K562 (cell line): ENCODE measurements at regions not wholly inside any gene's neighbourhood (a gene's known extent, or its start where the extent isn't known, plus 50 kb on each side); places are given as distances from the start of the nearest gene placed in this dataset.

Source experiments
- ATAC-seq: fragments of 200-7000 bp; cut with Tn5 transposase; 3 replicates; pipeline ENCODE4 v1.9.1; 2020; ENCODE audit warnings: moderate library complexity
- BruUV-seq: library from RNA; stranded (reverse); fragments of 400-500 nt; replicated peaks from 2 replicates; lab custom pipeline; 2021; lab: Mats Ljungman, UMichigan
- CTCF ChIA-PET: fragments of 300-600 bp; formaldehyde crosslinking; extraction: SDS; loops from one replicate; lab custom pipeline; 2021; ENCODE audit warnings: low intra/inter-chr PET ratio; lab: Yijun Ruan, JAX
- POLR2A ChIA-PET: fragments of 300-600, 350-650 bp; sonication (Branson Sonifier 250); formaldehyde crosslinking; extraction: SDS; loops from one replicate; lab custom pipeline; 2021; ENCODE audit warnings: antibody characterized with exemption, inconsistent platforms; lab: Yijun Ruan, JAX
- DNase-seq, 4 experiments: peaks; one replicate each; pipeline versions ENCODE4 v3.0.0 to v3.0.0-alpha.2; 2011 to 2018; ENCODE audit warnings: low spot score in 3 of 4, mixed read lengths in 3 of 4; ENCODE audit errors: extremely low read depth in 1 of 4
- FAIRE-seq: peaks from 2 replicates; lab custom pipeline; 2011; peaks lifted over from hg19 to GRCh38; lab: Jason Lieb, UNC
- H2AFZ ChIP-seq: 2 replicates; pipeline ENCODE4 v1.6.0; 2011; ENCODE audit warnings: low read depth, low read length, control low read depth, inconsistent platforms
- H3K27ac ChIP-seq: fragments of 200-600 bp; 3 replicates; pipeline ENCODE4 v1.8.0; 2011; ENCODE audit warnings: low read depth, mild to moderate bottlenecking, control low read depth, inconsistent platforms, low read length, moderate library complexity, mixed read lengths; ENCODE audit errors: extremely low read depth
- H3K27me3 ChIP-seq, 2 experiments: fragments of 300-600 bp in 1 of 2; 2 replicates in 1 of 2; 3 replicates in 1 of 2; pipeline versions ENCODE4 v1.6.0 to v1.8.0; 2011; ENCODE audit warnings: inconsistent platforms in 2 of 2, low read length in 2 of 2, mild to moderate bottlenecking in 1 of 2, mixed read lengths in 1 of 2, moderate library complexity in 1 of 2; ENCODE audit not compliant: control insufficient read depth in 2 of 2, insufficient read depth in 2 of 2
- H3K36me3 ChIP-seq: fragments of 300-600 bp; 3 replicates; pipeline ENCODE4 v1.8.0; 2011; ENCODE audit warnings: mild to moderate bottlenecking, low read length, inconsistent platforms; ENCODE audit not compliant: control insufficient read depth, insufficient read depth
- H3K4me1 ChIP-seq, 2 experiments: fragments of 200-600 bp in 1 of 2; replicated peaks in 1 of 2; 2 replicates in 1 of 2; 3 replicates in 1 of 2; pipeline versions ENCODE4 v1.5.1 to v1.8.0; 2011; ENCODE audit warnings: inconsistent platforms in 2 of 2, low read length in 2 of 2, mild to moderate bottlenecking in 1 of 2, mixed read lengths in 1 of 2, moderate library complexity in 1 of 2; ENCODE audit not compliant: control insufficient read depth in 2 of 2, insufficient read depth in 2 of 2
- H3K4me2 ChIP-seq: 2 replicates; pipeline ENCODE4 v1.6.1; 2011; ENCODE audit warnings: low read length, control low read depth, inconsistent platforms, mixed read lengths; ENCODE audit not compliant: insufficient read depth
- H3K4me3 ChIP-seq: fragments of 200-600 bp; sonication (generic), shearing (Covaris generic); 2 replicates; pipeline ENCODE4 v1.5.1; 2016; ENCODE audit warnings: control low read depth, inconsistent platforms
- H3K79me2 ChIP-seq: fragments of 200-600 bp; 3 replicates; pipeline ENCODE4 v1.8.0; 2011; ENCODE audit warnings: low read length, inconsistent platforms; ENCODE audit not compliant: control insufficient read depth, insufficient read depth
- H3K9ac ChIP-seq, 2 experiments: 2 replicates each; pipeline versions ENCODE4 v1.6.0 to v1.6.1; 2011; ENCODE audit warnings: low read depth in 2 of 2, low read length in 2 of 2, control low read depth in 1 of 2, inconsistent platforms in 1 of 2, mild to moderate bottlenecking in 1 of 2, mixed read lengths in 1 of 2; ENCODE audit not compliant: insufficient read depth in 1 of 2
- H3K9me1 ChIP-seq: one replicate; pipeline ENCODE4 v1.6.0; 2011; ENCODE audit warnings: inconsistent platforms, mild to moderate bottlenecking, low read length, moderate library complexity; ENCODE audit not compliant: control insufficient read depth, insufficient read depth
- H3K9me3 ChIP-seq: replicated peaks from 2 replicates; pipeline ENCODE4 v1.5.1; 2011; ENCODE audit warnings: low read depth, low read length, inconsistent platforms; ENCODE audit not compliant: control insufficient read depth, insufficient read depth
- H4K20me1 ChIP-seq: replicated peaks from 2 replicates; pipeline ENCODE4 v1.6.1; 2011; ENCODE audit warnings: low read length, inconsistent platforms, mixed read lengths; ENCODE audit not compliant: control insufficient read depth, insufficient read depth
- CREB3 ChIP-seq: fragments of 450-650 bp; conservative IDR thresholded peaks from 2 replicates; pipeline ENCODE4 v1.6.1; 2016; ENCODE audit warnings: missing genetic modification characterization, low read depth, mild to moderate bottlenecking, missing compliant biosample characterization, moderate library complexity
- GATA2 ChIP-seq: sonication (generic); formaldehyde crosslinking; IDR thresholded peaks from 2 replicates; pipeline ENCODE4 v1.4.0; 2020; ENCODE audit warnings: mild to moderate bottlenecking, missing genetic modification reagents
- HNRNPL ChIP-seq: fragments of 200-400 bp; formaldehyde crosslinking; IDR thresholded peaks from 2 replicates; pipeline ENCODE4 v1.6.1; 2017; ENCODE audit warnings: low read depth, mild to moderate bottlenecking, low read length
- HOMEZ ChIP-seq: fragments of 250-450 bp; sonication (Bioruptor Pico); IDR thresholded peaks from 2 replicates; pipeline ENCODE4 v1.4.0; 2020; ENCODE audit warnings: mild to moderate bottlenecking, moderate library complexity
- MCM7 ChIP-seq, 2 experiments: fragments of 450-650 bp; IDR thresholded peaks; 2 replicates each; pipeline ENCODE4 v1.6.1; 2016 to 2018
- MEF2A ChIP-seq: IDR thresholded peaks from 2 replicates; pipeline ENCODE4 v1.6.1; 2011; ENCODE audit warnings: low read depth, mild to moderate bottlenecking, low read length, moderate library complexity; ENCODE audit not compliant: control insufficient read depth
- SNRNP70 ChIP-seq: fragments of 200-400 bp; formaldehyde crosslinking; optimal IDR thresholded peaks from 2 replicates; pipeline ENCODE3; 2017; ENCODE audit warnings: low read depth, low read length
- STAT6 ChIP-seq: sonication (generic); formaldehyde crosslinking; IDR thresholded peaks from 2 replicates; pipeline ENCODE4 v1.8.1; 2023; ENCODE audit warnings: mild to moderate bottlenecking, missing genetic modification reagents
- TAF15 ChIP-seq: fragments of 200-400 bp; formaldehyde crosslinking; IDR thresholded peaks from 2 replicates; pipeline ENCODE4 v1.6.1; 2017; ENCODE audit warnings: mild to moderate bottlenecking, low read depth, low read length, moderate library complexity
- ZBTB26 ChIP-seq: fragments of 450-650 bp; formaldehyde crosslinking; IDR thresholded peaks from 2 replicates; pipeline ENCODE4 v1.4.0; 2022; ENCODE audit warnings: missing genetic modification characterization
- ZNF57 ChIP-seq: fragments of 450-650 bp; formaldehyde crosslinking; IDR thresholded peaks from 2 replicates; pipeline ENCODE4 v1.4.0; 2020; ENCODE audit warnings: mild to moderate bottlenecking, moderate library complexity
- ZNF583 ChIP-seq: fragments of 250-450 bp; sonication (Bioruptor Pico); IDR thresholded peaks from 2 replicates; pipeline ENCODE4 v1.4.0; 2020
- ZNF589 ChIP-seq: fragments of 200-800 bp; sonication (Bioruptor generic); IDR thresholded peaks from 2 replicates; pipeline ENCODE4 v1.6.1; 2016; ENCODE audit warnings: low read depth, missing genetic modification characterization, missing compliant biosample characterization
- ZNF699 ChIP-seq: fragments of 250-450 bp; sonication (Bioruptor Pico); IDR thresholded peaks from 2 replicates; pipeline ENCODE4 v1.8.0; 2021; ENCODE audit warnings: mild to moderate bottlenecking, moderate library complexity; ENCODE audit not compliant: insufficient replicate concordance
- WGBS: fragments of 100-300 bp; shearing (Covaris generic); methylation state at CpG from one replicate; pipeline ENCODE4 v1.1.6; 2016; ENCODE audit warnings: low coverage, mixed read lengths; ENCODE audit not compliant: insufficient coverage; ENCODE audit errors: missing lambda C conversion rate; 5-methylcytosine and 5-hydroxymethylcytosine counted together
- in situ Hi-C: fragments of 300-500 bp; cut with MboI; formaldehyde crosslinking; loops from 4 replicates; pipeline ENCODE4 v1.15.0; 2018; ENCODE audit warnings: inconsistent platforms, mixed read lengths
- intact Hi-C: fragments of 100-400 bp; cut with micrococcal nuclease; formaldehyde crosslinking; loops from 2 replicates; pipeline ENCODE4 v1.14.2; 2022

GRCh38 chr9:69955536-69956355, 87.9 kb upstream of the MAMDC2 start:
- no peak overlapping the region for H3K27ac ChIP-seq
- in situ Hi-C loops: loop anchor here (25.0 kb wide), 1 partner anchor 632 kb away; no protein-coding TSS in a partner anchor
- TF ChIP-seq SNRNP70 (no peak), ZBTB26 (CRISPR knock-in tag) (no peak), MCM7 (IDR thresholded peaks at IDR 0.05) (no peak), STAT6 (CRISPR knock-in tag) (no peak), ZNF589 (CRISPR knock-in tag) (no peak), ZNF57 (no peak), TAF15 (no peak), GATA2 (no peak), CREB3 (no peak), HNRNPL (no peak), ZNF583 (CRISPR knock-in tag) (no peak), MEF2A (no peak), ZNF699 (CRISPR knock-in tag) (no peak), HOMEZ (CRISPR knock-in tag) (no peak)

More at GRCh38 chr9:69955536-69956355, 87.9 kb upstream of the MAMDC2 start:
- H3K9ac ChIP-seq: no peak overlapping the region
- ChIA-PET POLR2A (interaction anchor here (0.6 to 0.9 kb wide), 2 partner anchors 9 to 46 kb away, joined by 3 read pairs; no protein-coding TSS in a partner anchor), CTCF (no interaction called here)
- intact Hi-C loops: no loop called here
- WGBS: 0% methylated on average over 6 of the region's 6 CpGs
- H2AFZ ChIP-seq: no peak overlapping the region
- H4K20me1 ChIP-seq: no peaks in the 10 kb centered on the region
- BruUV-seq: no TSS peak
- no peak overlapping the region for H3K4me2 ChIP-seq
- H3K79me2 ChIP-seq: no peaks in the 10 kb centered on the region
- no peaks in the 10 kb centered on the region for H3K4me1 ChIP-seq
- no peaks in the 10 kb centered on the region for H3K36me3 ChIP-seq
- ATAC-seq (no peak), DNase-seq (no peak), FAIRE-seq (no peak)
- no peaks in the 10 kb centered on the region for H3K9me1 ChIP-seq
- H3K9me3 ChIP-seq: no peaks in the 10 kb centered on the region
- H3K4me3 ChIP-seq: no peak overlapping the region
- no peaks in the 10 kb centered on the region for H3K27me3 ChIP-seq
